IPS-18c (cell line): ENCODE measurements at regions not wholly inside any gene's neighbourhood (a gene's known extent, or its start where the extent isn't known, plus 50 kb on each side); places are given as distances from the start of the nearest gene placed in this dataset.

Experiments used
- H3K4me3 ChIP-seq: 2 replicates; pipeline ENCODE4 v1.7.0; 2013; ENCODE audit warnings: low read depth, mild to moderate bottlenecking, low read length, moderate library complexity; ENCODE audit not compliant: insufficient read depth
- H3K9me3 ChIP-seq: one replicate; pipeline ENCODE4 v1.6.1; 2013; ENCODE audit warnings: mild to moderate bottlenecking, low read length, moderate library complexity; ENCODE audit not compliant: control insufficient read depth, insufficient read depth

DNA sequence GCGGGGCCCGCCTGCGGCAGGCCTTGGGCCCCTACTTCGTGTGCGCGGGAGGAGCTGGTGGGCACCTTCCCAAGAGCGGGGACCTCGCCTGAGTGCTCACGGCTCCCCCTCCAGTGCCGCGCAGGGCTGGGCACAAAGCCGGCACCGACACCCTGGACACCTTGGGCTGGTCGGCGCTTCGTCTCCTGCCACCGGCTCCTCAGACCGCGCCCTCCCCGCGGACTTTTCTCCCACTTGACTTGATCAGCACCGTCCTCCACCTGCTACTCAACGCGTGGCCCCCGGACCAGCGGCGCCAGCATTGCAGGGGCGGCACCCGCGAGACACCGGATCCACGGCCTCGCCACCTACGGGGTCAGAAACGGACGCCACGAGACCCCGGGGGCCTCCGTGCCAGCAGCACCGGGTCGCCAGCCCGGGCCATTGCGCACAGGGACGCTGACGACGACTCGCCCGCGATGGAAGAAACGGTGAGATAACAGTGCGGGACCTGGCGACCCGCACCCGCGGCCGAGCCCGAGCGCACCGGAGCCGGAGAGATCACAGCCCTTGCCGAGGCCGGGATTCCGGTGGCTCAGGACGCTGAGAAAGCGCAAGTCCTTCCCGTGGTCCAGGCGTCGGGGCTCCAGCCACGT is 154.2 kb downstream of the DLL1 start:
- Histone ChIP-seq H3K9me3 (peaks cover 16% of the 10 kb centered on the region), H3K4me3 (no peak overlapping the region)

DNA sequence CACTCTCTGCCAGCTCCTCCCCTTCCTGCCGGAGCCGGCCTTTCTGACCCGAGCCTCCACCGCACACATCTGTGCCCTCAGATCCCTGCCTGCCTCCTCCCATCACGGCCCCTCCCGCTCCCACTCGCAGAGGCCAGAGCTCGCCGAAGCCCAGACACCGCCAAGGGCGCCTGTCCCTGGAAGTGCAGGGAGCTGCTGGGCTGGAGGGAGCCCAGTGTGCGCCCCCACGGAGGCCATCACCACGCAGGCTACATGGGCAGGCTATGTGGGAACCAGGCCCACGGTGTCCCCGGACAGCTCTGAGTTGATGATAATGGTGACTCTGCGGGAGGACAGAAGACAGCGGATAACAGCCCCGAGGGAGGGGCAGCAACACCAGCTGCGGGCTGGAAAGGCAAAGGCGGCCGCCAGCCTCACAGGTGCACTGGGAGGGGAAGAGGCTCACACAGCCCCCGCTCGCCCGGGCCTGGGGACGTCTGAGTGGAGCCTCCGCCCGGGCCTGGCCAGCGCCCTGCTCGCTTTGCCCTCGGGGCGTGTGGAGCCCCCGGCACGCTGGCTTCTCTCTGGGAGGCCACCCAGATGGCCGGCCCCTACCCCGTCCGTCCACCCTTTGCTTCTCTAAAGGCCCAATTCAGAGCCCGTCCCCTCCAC is 154.9 kb downstream of the DLL1 start:
- Histone ChIP-seq H3K9me3 (peaks cover 16% of the 10 kb centered on the region), H3K4me3 (no peak overlapping the region)

DNA sequence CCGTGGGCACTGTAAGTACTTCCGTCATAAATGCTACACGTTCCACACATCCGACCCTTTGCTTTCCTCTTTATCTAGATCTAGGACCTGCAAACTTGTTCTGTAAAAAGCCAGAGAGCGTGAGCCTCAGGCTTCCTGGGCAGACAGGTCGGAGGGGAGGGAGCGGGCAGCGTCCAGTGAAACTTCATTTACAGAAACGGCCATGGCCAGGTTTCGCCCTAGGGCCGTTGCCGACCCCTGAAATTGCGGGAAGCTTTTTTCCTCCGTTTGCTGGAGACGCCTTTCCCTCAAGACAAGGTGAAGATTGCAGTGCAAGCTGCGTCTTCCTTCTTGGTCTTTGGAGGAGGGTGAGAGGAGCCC is 155.4 kb downstream of the DLL1 start:
- Histone ChIP-seq H3K4me3 (no peak overlapping the region), H3K9me3 (peaks cover 16% of the 10 kb centered on the region)

DNA sequence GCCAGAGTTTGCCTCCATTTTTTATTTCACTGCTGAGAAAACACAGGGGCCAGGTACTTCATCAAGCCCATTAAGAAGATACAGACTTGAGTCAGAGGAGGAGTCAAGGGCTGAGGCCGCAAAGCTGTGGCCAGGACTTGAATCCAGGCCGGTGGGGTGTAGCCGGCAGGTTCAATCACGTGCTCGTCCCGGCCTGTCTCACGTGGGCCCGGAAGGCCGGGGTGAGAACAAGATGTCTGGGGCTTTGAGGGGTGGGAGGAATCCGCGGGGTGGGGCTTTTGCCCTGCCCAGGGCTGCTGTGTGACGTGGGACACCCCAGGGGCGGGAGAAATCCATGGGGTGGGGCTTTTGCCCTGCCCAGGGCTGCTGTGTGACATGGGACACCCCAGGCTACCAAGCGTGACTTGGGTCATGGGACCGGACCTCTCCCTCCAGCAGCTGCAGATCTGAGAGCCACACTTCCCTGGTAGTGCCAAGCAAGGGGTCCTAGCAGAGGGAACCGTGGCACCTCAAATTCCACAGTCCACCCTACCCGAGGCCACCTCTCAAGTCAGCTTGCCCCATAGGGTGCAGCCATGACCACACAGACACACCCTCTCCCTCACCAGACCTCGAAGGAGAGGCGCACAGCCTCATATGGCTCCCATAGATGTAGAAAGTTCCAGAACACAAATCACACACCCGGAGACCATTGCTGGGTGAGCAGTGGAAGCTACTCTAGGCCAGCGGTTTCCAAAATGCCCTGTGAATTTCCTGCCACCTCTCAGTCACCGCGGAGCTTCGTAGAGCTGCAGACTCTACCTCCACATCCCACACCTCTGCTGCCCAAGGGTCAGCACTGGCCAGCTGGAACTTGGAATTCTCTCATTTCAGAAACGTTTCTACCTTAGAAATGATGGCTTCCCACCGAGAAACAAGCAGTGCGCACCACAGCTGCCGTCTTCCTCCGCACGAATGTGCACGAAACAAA is 156.1 kb downstream of the DLL1 start:
- Histone ChIP-seq H3K9me3 (peaks cover 16% of the 10 kb centered on the region), H3K4me3 (no peak overlapping the region)

DNA sequence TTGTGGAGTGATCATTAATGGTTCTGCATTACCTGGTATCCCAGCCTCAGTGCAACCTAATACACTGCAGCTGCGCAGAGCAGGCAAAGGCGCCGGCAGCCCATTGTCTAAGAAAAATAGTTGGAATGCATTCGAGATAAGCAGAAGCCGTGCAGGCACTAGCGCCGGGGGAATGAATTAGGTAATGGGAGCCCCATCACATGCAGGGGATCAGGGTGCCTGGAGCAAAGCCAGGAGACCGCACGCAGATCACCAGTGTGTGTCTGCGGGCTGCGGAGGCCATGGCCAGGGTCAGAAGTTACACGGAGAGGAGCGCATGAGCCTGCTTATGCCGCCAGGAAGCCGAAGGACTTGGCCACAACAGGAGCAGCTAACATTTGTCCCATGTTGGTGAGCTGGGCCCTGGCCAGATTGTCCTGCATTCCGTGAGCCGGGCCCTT is 156.8 kb downstream of the DLL1 start:
- Histone ChIP-seq H3K4me3 (no peak overlapping the region), H3K9me3 (peaks cover 16% of the 10 kb centered on the region)

DNA sequence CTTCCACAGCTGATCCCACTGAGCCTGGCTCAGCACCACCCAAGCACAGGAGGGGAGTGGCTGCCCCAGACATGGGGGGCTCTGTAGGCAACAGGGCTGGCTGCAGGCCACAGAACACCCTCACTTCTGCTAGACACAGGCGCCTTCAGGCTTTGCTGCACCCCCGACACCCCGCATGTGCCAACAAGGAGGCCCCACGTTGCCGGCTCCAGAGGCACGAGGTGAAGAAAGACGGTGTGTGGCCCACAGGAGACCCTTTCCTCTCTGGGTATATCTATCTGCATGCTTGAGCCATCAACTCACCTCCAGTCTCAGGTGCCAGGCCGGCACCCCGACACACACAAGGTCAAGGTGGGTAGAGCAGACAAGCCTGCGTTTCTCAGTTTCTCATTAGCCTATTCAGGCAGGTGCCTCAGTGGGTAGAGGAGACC is 158.3 kb downstream of the DLL1 start:
- H3K4me3 ChIP-seq = no peak overlapping the region
- peaks cover 12% of the 10 kb centered on the region for H3K9me3 ChIP-seq

DNA sequence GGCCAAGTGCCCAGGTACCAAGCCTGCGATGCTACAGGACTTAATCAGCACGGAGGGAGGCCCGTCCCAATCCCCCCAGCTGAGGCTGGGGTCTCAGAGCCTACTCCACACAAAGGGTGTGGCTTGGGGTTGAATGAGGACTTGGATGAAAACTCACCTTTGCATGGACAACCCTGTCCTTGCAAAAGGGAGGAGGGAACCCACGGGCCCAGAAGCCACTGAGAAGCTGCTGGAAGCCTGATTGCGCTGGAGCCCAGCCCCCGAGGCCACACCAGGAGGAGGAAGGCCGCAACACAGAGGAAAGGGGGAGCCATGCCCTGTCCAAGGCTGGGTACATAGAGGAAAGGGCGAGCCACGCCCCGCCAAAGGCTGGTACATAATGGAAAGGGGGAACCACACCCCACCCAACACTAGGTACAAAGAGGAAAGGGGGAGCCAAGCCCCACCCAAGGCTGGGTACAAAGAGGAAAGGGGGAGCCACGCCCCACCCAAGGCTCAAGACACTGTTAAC is 158.8 kb downstream of the DLL1 start:
- peaks cover 10% of the 10 kb centered on the region for H3K9me3 ChIP-seq
- no peak overlapping the region for H3K4me3 ChIP-seq

DNA sequence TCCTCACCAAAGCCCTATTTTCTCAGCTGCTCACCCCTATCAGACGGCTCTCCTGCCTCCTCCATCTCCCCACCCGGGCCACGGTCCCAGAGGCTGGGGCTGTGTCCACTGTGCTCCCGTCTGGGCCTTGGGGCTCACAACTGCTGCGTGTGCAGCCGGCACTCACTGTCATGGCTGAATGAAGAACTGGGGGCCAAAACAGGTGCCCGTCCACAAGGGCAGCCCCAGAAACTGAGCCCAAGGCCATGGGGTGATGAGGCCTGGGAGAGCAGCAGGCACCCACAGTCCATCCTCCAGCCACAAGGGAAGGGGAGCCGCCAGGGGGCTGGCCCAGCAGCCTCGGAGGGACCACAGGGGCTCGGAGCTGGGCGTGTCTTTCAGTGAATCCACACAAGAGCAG is 159.5 kb downstream of the DLL1 start:
- peaks cover 5% of the 10 kb centered on the region for H3K9me3 ChIP-seq
- H3K4me3 ChIP-seq = no peak overlapping the region

DNA sequence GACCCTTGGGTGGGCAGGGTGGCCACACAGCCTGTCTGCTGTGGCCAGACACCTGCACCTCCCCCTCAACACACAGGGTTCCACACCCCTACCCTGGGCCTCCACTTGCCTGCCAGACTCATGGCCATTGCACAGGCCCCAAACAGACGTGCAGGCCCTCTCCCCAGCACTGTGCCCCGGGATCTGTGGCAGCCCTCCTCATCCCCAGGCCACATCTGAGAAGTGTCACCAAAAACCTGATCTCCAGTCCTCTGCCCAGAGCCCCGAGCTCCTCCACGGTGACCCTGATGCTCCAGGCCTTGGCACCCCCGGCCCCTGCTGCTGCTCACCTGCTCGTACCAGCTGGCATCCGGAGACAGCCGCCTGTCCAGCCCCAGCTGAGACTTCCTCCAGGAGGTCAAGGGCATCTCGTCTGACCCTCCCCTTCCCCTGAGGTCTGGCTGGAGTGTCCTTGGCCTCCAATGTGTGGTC is 160.1 kb downstream of the DLL1 start:
- Histone ChIP-seq H3K4me3 (no peak overlapping the region), H3K9me3 (peaks cover 2% of the 10 kb centered on the region)

DNA sequence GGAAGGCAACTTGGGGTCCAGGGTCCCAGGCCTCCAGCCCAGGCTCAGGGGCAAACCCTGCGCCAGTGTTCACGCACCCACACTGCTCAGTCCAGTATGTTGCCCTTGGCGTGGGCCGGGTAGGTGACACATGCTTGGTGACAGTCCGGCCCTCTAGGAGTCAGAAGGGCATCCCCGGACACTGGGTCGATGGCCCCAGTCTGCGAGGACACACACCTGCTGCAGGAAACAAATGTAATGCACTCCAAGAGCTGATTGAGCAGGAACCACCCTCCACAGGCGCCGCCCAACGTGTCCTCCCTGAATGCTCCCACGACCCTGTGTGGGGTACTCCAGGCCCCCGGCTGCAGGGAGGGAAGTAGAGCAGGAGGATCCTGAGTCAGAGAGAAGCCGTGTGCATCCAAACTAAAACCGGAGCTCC is 160.7 kb downstream of the DLL1 start:
- H3K9me3 ChIP-seq = no peaks in the 10 kb centered on the region
- H3K4me3 ChIP-seq = no peak overlapping the region

DNA sequence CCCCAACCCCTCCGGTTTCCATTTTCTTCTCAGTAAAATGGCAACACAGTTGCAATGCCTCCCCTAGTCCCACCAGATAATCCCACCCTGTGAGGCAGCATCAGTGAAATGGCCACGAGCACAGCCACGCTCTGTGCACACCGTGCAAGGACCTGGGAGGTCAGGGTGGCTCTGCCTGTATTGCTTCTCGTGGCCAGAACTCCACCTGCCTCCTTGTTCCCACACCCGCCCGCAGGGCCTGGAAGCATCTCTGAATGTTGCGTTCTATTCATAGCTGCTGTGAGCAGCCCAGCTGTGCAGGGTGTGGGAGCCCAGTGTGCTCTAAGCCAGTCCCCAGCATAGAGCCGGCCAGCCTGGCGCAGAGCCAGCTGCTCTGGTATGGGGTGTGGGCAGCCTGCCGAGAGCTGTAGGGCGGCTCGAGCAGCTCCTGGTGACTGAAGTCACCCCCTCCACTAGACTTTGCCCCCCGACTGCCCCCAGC is 161.1 kb downstream of the DLL1 start:
- no peak overlapping the region for H3K4me3 ChIP-seq
- H3K9me3 ChIP-seq = no peaks in the 10 kb centered on the region

DNA sequence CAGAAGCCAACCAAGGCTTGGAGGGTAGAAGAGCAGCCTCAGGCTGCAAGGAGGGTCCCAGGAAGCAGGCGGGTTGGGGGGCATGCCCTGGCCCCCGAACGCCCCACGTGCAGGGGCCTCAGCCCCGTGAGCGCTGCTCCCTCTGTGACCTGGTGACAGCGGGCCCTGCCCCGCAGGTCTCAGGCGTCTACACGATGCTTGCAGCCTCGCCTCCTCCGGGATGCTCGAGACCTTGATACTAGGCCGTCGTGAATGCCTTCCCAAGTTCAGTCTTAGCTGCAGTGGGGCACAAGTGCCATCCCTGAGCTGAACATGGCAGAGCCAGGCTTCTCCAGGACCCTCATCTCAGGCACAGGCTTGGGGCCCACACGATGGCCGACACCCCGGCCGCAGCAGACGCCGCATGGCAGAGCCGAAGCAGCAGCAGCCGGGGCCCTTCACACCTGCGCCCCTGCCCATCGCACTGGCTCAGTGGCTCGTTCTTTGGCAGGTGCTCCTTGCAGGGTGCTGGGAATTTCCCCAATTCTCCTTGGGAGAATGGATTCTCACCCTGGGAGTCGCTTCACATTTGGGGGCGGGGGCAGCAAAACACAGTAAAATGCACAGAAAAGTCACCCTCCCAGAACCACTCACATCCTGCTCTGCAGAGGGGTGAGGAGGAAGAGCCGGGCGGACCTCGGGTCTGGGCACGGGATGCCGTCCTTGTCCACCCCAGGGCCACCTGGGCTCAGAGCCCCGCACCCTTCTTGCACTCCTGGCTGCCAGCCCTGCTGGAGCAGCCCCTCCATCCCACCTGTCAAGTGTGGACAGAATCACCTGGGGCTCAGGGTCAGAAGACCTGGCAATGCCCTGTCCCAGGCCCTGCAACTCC is 161.8 kb downstream of the DLL1 start:
- H3K9me3 ChIP-seq = no peaks in the 10 kb centered on the region
- no peak overlapping the region for H3K4me3 ChIP-seq

DNA sequence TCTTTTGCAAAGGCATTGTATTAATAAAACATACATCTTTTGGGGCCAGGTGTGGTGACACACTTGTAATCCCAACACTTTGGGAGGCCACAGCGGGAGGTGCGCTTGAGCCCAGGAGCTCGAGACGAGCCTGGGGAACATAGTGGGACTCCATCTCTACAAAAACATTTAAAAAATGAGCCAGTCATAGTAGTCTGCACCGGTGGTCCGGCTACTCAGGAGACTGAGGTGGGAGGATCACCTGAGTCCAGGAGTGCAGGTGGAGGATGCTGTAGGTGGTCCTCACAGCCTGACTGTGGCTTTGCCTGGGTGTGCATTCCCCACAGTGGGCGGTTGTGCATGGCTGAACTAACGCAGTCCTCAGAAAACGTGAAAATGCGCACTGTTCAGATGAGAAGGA is 162.5 kb downstream of the DLL1 start:
- Histone ChIP-seq H3K9me3 (no peaks in the 10 kb centered on the region), H3K4me3 (no peak overlapping the region)

DNA sequence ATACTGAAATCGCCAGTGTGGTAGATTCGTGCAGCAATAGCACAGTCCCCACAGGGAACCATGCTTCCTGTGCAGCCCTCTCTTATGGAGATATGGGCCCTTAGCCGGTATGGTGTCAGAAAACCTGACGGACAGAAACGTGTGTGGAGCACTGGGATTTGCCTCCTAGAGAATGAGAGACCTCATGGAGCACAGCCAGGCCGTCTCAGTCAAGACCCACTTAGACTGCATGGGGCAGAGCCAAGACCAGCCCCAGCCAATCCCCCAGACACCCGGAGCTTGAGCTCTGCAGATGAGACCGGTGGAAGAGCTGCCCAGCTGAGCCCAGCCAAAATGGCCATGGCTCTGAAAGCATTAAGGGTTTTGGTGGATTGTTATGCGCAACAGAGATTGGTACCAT is 163.7 kb downstream of the DLL1 start:
- no peak overlapping the region for H3K4me3 ChIP-seq
- H3K9me3 ChIP-seq = no peaks in the 10 kb centered on the region

DNA sequence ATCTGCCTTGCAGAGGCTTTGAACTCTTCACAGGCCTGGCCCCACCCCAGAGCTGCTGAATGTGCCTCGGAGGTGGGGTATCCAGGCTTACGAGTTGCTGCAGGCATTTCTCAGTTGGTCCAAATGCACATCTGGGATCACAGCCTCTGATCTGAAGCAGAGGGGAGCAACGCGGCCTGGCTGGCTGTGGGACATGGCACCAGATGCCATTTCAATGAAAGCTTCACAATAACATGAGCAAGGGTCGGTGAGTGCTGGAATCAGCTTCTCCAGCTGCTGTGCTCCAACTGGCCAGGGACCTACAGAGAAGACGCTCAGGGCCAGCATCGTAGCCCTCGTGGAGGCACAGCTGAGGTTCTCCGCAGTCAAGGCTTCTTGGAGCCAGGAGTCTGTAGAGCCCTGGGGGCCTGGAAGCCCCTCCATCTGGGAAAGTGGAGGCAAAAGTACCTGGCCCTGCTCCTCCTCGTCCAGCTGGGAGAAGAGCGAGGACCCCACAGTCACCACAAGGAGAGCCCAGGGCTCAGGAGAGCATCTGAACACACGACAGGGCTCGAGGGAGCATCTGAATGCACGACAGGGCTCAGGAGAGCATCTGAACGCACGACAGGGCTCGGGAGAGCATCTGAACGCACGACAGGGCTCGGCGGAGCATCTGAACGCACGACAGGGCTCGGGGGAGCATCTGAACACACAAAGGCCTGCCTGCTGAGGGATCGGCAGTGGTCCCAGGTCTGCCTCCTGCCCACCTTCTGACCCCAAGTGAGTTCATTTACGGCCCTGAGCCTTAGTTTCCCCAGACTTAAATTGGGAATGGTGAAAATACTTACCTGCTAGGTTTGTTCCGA is 165.2 kb downstream of the DLL1 start:
- no peaks in the 10 kb centered on the region for H3K9me3 ChIP-seq
- H3K4me3 ChIP-seq = no peak overlapping the region

DNA sequence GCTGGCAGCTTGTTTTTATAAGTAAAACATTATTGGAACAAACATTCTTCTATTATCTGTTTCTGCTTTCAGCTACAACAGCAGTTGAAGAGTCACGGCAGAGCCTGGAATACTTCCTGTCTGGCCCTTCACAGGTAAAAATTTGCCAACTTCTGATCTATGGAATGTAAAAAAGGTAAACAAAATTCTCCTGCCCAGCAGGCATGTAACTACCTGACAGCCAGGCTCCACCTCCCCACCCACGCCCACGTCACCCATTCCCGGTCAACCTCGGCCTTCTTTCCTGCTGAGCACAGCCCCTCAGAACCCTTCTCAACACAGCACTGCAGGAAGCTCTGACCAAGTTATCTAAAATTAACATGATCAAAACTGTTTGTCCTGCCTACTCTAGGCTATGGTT is 166.0 kb downstream of the DLL1 start:
- no peaks in the 10 kb centered on the region for H3K9me3 ChIP-seq
- H3K4me3 ChIP-seq = no peak overlapping the region
